ENCODE measurements at regions not wholly inside any gene's neighbourhood (a gene's known extent, or its start where the extent isn't known, plus 50 kb on each side); places are given as distances from the start of the nearest gene placed in this dataset.

DNA sequence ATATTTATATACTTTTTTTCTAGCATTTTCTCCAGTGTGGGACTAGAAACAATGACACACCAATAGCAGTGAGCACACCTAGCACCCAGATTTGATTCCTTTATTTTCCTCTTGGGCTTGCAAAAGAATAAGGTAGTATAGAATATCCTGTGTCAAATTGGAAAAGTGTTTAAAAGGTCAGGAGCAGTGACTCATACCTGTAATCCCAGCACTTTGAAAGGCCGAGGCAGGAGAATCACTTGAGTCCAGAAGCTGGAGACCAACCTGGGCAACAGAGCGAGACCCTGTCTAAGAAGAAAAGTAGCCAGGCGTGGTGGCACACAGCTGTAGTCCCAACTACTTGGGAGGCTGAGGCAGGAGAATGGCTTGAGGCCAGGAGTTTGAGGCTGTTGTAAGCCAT lies 53.8 kb upstream of the SGPP1 start:
- peak; percentile 18 for DNase-seq (ENCODE audit: low read depth)
- in situ Hi-C loops (cut with HindIII; ENCODE audit: low pct_unique_long_range_greater_than_20kb, low sequenced_read_pairs) = no loop called here

DNA sequence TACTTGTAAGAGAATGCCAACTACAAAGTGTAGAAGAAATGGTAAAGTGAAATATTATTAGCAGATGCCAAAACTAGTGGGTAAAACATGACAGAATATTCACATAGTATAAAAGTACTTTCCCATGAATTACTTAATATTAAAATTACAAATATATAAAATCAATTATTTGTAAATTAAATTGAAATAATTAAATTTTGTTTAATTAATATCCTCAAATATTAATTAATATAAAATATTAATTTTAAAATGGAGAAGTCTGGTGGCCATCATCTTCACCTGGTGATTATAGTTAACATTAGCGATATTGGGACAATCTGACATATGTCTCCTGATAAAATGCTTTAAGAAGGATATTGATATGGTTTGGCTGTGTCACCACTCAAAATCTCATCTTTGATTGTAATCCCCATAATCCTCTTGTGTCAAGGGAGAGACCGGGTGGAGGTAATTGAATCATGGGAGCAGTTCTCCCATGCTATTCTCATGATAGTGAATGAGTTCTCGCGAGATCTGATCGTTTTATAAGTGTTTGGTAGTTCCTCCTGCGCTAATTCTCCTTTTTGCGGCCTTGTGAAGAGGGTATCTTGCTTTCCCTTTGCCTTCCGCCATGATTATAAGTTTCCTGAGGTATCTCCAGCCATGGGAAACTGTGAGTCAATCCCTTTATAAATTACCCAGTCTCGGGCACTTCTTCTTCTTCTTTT lies 55.0 kb upstream of the SGPP1 start:
- in situ Hi-C loops (cut with HindIII; ENCODE audit: low pct_unique_long_range_greater_than_20kb, low sequenced_read_pairs) = no loop called here
- DNase-seq (ENCODE audit: low read depth) = no peak

DNA sequence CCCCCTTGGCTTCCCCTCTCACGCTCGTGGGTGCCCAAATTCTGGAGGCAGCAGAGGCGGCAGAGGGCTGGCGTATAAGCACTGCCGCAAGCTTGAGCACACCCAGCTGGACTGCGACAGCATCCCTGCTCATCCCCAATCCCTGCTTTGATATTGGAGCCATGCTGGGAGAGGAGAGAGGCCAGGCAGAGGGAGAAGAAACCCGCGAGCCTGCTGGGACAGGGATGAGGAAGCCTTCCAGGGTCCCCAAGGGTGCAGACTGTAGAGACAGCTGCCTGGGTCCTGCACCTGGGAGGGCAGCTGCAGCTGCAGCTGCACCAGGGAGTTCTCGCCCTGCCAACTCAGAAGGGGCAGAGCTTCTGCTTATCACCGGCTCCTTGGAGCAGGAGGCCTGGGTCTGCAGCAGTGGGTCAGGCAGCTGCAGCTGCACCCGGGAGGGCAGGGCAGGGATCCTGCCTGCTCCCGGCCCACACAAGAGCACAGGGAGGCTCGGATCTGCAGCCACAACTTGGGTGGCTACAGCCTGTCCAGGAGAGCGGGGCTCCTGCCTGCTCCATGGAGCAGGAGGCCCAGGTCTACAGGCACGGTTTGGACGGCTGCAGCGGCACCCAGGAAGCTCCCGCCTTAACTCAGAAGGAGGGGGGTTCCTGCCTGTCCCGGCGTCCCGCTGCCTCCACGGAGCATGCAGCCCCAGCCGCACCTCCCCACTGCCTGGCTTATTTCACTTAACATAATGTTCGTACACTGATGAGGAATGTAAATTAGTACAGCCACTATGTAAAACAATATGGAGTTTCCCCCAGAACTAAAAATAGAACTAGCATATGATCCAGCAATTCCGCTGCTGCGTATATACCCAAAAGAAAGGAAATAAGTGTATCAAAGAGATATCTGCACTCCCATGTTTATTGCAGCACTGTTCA lies 60.4 kb upstream of the SGPP1 start:
- in situ Hi-C loops (cut with HindIII; ENCODE audit: low pct_unique_long_range_greater_than_20kb, low sequenced_read_pairs) = no loop called here
- DNase-seq (ENCODE audit: low read depth) = no peak

DNA sequence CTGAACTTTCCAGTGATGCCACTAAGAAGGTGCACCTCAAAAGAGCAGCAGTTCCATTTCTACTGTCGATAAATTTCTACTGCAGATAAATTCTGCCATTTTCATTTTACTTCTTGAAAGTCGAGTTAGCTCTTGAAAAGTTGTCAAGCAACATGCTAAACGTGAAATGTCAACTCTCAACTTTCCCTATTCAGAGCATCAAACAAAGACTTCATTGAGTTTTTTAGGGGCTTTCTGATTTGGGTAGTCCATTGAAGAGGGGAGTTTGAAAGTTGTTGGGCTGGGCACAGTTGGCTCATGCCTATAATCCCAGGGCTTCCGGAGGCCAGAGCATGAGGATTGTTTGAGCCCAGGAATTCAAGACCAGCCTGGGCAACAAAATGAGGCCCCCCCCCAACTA lies 59.4 kb upstream of the SYNE2 start:
- no peak for DNase-seq (ENCODE audit: low read depth)
- in situ Hi-C loops (cut with HindIII; ENCODE audit: low pct_unique_long_range_greater_than_20kb, low sequenced_read_pairs) = no loop called here

DNA sequence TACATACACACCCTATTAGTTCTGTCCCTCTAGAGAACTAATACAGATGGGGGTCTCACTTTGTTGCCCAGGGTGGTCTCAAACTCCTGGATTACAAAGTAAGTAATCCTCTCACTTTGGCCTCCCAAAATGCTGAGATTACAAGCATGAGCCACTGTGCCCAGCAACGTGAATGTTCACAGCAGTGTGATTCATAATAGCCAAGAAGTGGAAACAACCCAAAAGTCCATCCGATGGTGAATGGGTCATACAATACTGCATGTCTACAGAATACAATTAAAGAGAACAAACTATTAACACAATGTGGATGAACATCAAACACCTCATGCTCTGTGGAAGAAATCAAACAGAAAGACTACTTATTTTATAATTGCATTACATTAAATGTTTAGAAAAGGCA lies 57.3 kb upstream of the SYNE2 start:
- in situ Hi-C loops (cut with HindIII; ENCODE audit: low pct_unique_long_range_greater_than_20kb, low sequenced_read_pairs) = no loop called here
- no peak for DNase-seq (ENCODE audit: low read depth)

DNA sequence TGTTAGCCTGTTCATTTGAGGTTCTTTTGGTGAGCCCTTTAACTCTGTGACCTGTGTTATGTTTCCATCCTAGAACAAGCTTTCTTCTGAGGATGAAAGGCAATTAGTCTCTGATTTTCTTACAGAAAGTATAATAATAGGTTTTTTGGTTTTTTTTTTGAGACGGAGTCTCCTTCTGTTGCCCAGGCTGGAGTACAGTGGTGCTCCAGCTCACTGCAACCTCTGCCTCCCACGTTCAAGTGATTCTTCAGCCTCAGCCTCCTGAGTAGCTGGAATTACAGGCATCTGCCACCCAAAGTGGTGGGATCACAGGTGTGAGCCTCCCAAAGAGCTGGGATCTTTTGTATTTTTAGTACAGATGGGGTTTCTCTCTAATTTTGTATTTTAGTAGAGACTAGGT lies 52.7 kb upstream of the SYNE2 start:
- in situ Hi-C loops (cut with HindIII; ENCODE audit: low pct_unique_long_range_greater_than_20kb, low sequenced_read_pairs) = no loop called here

DNA sequence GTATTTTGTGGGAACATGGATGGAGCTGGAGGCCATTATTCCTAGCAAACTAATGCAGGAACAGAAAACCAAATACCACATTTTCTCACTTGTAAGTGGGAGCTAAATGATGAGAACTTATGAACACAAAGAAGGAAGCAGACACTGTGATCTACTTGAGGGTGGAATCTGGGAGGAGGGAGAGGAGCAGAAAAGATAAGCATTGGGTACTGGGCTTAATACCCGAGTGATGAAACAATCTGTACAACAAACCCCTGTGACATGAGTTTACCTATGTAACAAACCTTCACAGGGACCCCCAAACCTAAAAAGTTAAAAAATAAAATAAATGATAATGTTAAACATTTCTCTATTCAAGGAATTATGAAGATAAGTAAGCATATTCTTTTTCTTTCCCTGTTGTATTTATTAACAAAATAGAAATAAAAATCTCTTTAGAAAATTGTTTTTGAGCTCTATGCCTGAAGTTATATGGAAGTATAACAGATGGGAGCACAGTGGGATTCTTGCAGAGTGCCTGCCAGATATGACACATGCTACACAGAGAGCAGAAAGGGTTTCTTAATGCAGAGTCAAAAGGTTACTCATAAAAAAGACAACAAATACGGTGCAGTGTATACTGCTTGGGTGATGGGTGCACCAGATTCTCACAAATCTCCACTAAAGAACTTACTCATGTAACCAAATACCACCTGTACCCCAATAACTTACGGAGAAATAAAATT lies 52.0 kb upstream of the SYNE2 start:
- in situ Hi-C loops (cut with HindIII; ENCODE audit: low pct_unique_long_range_greater_than_20kb, low sequenced_read_pairs) = no loop called here
- no peak for DNase-seq (ENCODE audit: low read depth)

More for the DNA sequence above, 52.7 kb upstream of the SYNE2 start:
- DNase-seq (ENCODE audit: low read depth) = no peak

Data from Caki2 (cell line).